ENCODE measurements at regions not wholly inside any gene's neighbourhood (a gene's known extent, or its start where the extent isn't known, plus 50 kb on each side); places are given as distances from the start of the nearest gene placed in this dataset.

- TF ChIP-seq, protein P1, sequence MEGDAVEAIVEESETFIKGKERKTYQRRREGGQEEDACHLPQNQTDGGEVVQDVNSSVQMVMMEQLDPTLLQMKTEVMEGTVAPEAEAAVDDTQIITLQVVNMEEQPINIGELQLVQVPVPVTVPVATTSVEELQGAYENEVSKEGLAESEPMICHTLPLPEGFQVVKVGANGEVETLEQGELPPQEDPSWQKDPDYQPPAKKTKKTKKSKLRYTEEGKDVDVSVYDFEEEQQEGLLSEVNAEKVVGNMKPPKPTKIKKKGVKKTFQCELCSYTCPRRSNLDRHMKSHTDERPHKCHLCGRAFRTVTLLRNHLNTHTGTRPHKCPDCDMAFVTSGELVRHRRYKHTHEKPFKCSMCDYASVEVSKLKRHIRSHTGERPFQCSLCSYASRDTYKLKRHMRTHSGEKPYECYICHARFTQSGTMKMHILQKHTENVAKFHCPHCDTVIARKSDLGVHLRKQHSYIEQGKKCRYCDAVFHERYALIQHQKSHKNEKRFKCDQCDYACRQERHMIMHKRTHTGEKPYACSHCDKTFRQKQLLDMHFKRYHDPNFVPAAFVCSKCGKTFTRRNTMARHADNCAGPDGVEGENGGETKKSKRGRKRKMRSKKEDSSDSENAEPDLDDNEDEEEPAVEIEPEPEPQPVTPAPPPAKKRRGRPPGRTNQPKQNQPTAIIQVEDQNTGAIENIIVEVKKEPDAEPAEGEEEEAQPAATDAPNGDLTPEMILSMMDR (IDR thresholded peaks at IDR 0.05): no peak
- TF ChIP-seq ZFX (IDR thresholded peaks at IDR 0.05; ENCODE audit: borderline replicate concordance): no peak
Observed at GRCh38 chr11:112801817-112802088, 159.5 kb upstream of the NCAM1 start.
